ENCODE measurements at regions not wholly inside any gene's neighbourhood (a gene's known extent, or its start where the extent isn't known, plus 50 kb on each side); places are given as distances from the start of the nearest gene placed in this dataset.

DNA sequence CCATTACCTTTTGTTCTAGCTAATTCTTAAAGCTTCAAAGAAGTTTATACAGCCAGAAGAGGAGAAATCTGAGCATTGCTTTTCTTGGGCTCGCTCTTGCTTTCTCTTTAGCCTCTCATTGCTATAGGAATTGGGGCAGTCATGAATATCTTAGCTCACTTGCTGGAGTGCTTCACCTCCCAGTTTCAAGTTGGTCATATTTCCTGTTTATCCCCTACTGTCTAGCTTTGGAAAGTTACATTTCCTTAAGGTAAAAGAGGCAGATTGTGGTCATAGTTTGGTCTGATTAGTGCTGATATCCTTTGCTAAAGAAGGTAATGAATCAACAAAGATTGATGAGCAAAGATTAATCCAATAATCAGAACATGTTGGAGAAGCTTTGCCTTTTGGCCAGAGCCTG, 77.7 kb upstream of the GLI3 start:
- no peak for DNase-seq (ENCODE audit: low spot score)
- intact Hi-C loops (cut with DNase I) = no loop called here

DNA sequence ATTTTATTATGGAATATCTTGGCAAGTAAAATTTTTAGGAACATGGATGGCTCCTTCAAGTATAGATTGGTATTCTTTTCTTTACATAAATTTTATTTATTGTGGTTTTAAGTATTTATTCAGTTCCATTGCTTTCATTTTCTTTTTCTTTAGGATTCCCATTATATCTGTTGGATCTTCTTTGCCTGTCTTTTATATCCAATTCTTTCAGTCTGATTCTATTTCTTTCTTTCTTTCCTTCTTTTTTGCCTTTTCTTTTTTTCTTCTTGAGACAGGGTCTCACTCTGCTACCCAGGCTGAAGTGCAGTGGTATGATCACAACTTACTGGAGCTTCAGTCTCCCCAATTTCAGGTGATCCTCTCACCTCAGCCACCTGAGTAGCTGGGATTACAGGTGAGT, 74.2 kb upstream of the GLI3 start:
- intact Hi-C loops (cut with DNase I) = no loop called here
- no peak for DNase-seq (ENCODE audit: low spot score)

DNA sequence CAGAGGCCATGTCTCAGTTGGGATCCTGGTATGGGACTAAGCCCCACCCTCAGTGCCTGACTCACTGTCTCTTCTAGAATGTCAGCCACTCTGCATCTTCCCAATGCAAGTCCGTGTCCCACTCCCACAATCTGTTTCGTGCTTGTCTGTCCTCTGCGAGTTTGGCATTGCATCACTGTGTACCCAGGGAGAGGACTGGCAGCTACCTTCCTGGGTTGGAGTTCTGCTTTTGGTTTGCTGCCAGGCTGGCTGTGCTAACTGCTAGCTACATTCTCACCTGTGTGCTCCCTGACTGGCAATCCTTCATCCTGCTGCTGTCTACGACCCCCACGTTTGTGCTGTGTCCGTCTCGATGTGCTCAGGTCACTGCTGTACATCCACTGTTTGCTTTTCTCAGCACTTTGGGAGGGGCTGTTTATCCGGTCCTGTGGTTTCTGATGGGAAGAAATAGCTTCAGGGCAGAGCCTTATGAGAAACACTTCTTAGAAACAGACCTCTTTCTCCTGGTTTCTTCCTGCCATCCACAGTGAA, 56.0 kb upstream of the GLI3 start:
- intact Hi-C loops (cut with DNase I) = no loop called here
- DNase-seq (ENCODE audit: low spot score) = no peak

DNA sequence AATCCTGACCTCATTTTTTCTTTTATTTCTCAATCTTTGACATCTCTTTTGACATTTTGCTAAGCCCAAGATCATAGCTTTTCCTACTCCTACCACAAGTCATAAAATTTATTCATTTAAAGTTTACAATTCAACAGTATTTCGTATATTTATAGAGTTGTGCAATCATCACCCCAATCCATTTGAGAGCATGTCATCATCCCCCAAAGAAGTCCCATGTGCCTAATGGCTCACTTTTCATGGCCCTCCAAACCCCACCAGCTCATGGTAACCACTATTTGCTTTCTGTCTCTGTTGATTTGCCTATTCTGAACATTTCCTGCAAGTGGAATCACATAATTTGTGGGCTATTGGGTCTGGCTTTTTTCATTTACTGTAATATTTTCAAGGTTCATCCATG, 52.5 kb upstream of the GLI3 start:
- no peak for DNase-seq (ENCODE audit: low spot score)
- intact Hi-C loops (cut with DNase I) = no loop called here

Measured in posterior vena cava (tissue), 2 donors.